Ureter (tissue), 1 donor: ENCODE measurements at regions not wholly inside any gene's neighbourhood (a gene's known extent, or its start where the extent isn't known, plus 50 kb on each side); places are given as distances from the start of the nearest gene placed in this dataset.

Experiments used
- DNase-seq: peaks from one replicate; pipeline ENCODE4 v3.0.0-alpha.2; 2020; ENCODE audit warnings: low spot score
- donor health status: DM: yes; HTN: yes; CAD: no.

GRCh38 chr3:115330430-115330829, 183.3 kb upstream of the ZBTB20 start:
- DNase-seq, result no peak

- no peak for DNase-seq
Measured at GRCh38 chr3:115332998-115333397, 185.9 kb upstream of the ZBTB20 start.

GRCh38 chr3:115336836-115337235, 189.7 kb upstream of the ZBTB20 start:
- no peak for DNase-seq

- DNase-seq, result no peak
Measured at GRCh38 chr3:115340586-115340985, 193.5 kb upstream of the ZBTB20 start.

- DNase-seq, result no peak
Measured at GRCh38 chr3:115341208-115341607, 194.1 kb upstream of the ZBTB20 start.

- no peak for DNase-seq
Measured at GRCh38 chr3:115347737-115348136, 200.6 kb upstream of the ZBTB20 start.

GRCh38 chr3:115348412-115348811, 201.3 kb upstream of the ZBTB20 start:
- no peak for DNase-seq

- DNase-seq, result no peak
Measured at GRCh38 chr3:115348951-115349745, 202.1 kb upstream of the ZBTB20 start.

- no peak for DNase-seq
Measured at GRCh38 chr3:115350606-115351005, 203.5 kb upstream of the ZBTB20 start.

GRCh38 chr3:115351193-115351592, 204.1 kb upstream of the ZBTB20 start:
- DNase-seq, result no peak

- no peak for DNase-seq
Measured at GRCh38 chr3:115354010-115354409, 206.9 kb upstream of the ZBTB20 start.

GRCh38 chr3:115357456-115357855, 210.4 kb upstream of the ZBTB20 start:
- no peak for DNase-seq

GRCh38 chr3:115359536-115359935, 212.4 kb upstream of the ZBTB20 start:
- no peak for DNase-seq

GRCh38 chr3:115361806-115362205, 214.7 kb upstream of the ZBTB20 start:
- no peak for DNase-seq

GRCh38 chr3:115363071-115363470, 216.0 kb upstream of the ZBTB20 start:
- DNase-seq, result no peak

GRCh38 chr3:115369021-115369420, 221.9 kb upstream of the ZBTB20 start:
- DNase-seq, result no peak

GRCh38 chr3:115375362-115375761, 228.3 kb upstream of the ZBTB20 start:
- DNase-seq, result no peak

GRCh38 chr3:115380883-115381572, 233.9 kb upstream of the ZBTB20 start:
- no peak for DNase-seq

GRCh38 chr3:115381573-115381912, 234.5 kb upstream of the ZBTB20 start:
- peak; percentile 49 for DNase-seq

- no peak for DNase-seq
Measured at GRCh38 chr3:115381931-115382330, 234.8 kb upstream of the ZBTB20 start.

GRCh38 chr3:115384381-115384780, 237.3 kb upstream of the ZBTB20 start:
- DNase-seq, result no peak

- DNase-seq, result no peak
Measured at GRCh38 chr3:115385774-115386730, 237.3 kb upstream of the GAP43 start.
